IPS DF 6.9 (cell line): ENCODE measurements at regions not wholly inside any gene's neighbourhood (a gene's known extent, or its start where the extent isn't known, plus 50 kb on each side); places are given as distances from the start of the nearest gene placed in this dataset.
"Not testable (repeated sequence)": the region's sequence is repeated elsewhere in the genome, so short reads cannot be mapped to it uniquely, and the experiment has no call there.

Experiments used
- DNase-seq: peaks from one replicate; pipeline ENCODE4 v3.0.0-alpha.2; 2013; ENCODE audit warnings: low read depth, low spot score
- H3K27ac ChIP-seq: one replicate; pipeline ENCODE4 v1.5.1; 2013; ENCODE audit warnings: low read length, control low read depth
- H3K27me3 ChIP-seq: 2 replicates; pipeline ENCODE4 v1.6.1; 2013; ENCODE audit warnings: mild to moderate bottlenecking, low read length; ENCODE audit not compliant: control insufficient read depth, insufficient read depth
- H3K36me3 ChIP-seq: 2 replicates; pipeline ENCODE4 v1.6.1; 2013; ENCODE audit warnings: low read length; ENCODE audit not compliant: control insufficient read depth, insufficient read depth
- H3K4me1 ChIP-seq: 2 replicates; pipeline ENCODE4 v1.6.1; 2013; ENCODE audit warnings: low read length; ENCODE audit not compliant: control insufficient read depth, insufficient read depth
- H3K4me3 ChIP-seq: 2 replicates; pipeline ENCODE4 v1.5.1; 2013; ENCODE audit warnings: mild to moderate bottlenecking, low read length
- H3K9me3 ChIP-seq: 2 replicates; pipeline ENCODE4 v1.6.1; 2013; ENCODE audit warnings: low read length, inconsistent platforms; ENCODE audit not compliant: control insufficient read depth, insufficient read depth
- WGBS: extraction: QIAGEN DNeasy Blood & Tissue Kit; methylation state at CpG from one replicate; pipeline ENCODE4 v1.1.7; 2013; ENCODE audit warnings: mixed read lengths, missing lambda C conversion rate; ENCODE audit not compliant: insufficient read length, insufficient coverage; 5-methylcytosine and 5-hydroxymethylcytosine counted together

DNA sequence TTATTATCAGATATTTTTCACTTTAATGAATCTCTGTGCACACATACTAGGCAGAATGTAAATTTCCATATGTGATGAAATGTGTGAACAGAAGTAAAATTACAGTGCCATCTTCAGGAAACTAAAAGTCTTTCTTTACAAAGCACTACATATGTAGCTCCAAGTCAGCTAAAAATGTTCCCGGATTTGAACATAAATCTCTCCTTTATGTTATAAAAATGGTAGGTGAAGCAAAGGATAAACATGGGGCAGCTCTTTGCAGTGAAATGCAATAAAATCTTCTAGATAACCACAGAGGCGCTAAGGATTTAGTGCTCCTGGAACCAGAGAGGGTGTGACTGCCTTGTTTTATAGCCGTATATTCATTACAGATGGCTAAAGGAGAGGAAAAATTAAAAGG is 104.9 kb upstream of the C7orf33 start:
- no CpG with 5 or more reads among the region's 3 CpGs for WGBS
- Histone ChIP-seq H3K27me3 (no peaks in the 10 kb centered on the region), H3K9me3 (no peaks in the 10 kb centered on the region), H3K36me3 (no peaks in the 10 kb centered on the region), H3K27ac (no peak overlapping the region), H3K4me1 (no peaks in the 10 kb centered on the region), H3K4me3 (no peak overlapping the region)
- no peak for DNase-seq

DNA sequence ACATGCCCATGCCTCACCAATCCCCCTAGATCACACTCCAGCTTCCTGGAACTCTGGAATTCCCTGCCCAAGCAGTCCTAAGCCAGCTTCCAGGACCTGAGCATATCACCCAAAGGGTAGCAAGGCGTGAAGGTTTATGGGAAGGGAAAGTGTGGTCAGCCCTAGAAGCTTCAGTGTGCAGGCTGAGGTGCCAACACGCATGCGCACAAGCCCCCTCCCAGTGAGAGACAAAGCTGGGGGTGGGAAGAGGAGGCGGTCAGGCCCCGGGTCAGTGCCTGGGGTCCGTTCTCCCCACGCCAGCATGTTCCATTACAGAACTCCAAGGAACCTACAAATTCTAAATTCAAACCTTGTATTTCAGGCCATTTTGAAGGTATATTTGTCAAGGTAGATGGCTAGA is 103.6 kb upstream of the C7orf33 start:
- no peaks in the 10 kb centered on the region for H3K27me3 ChIP-seq

DNA sequence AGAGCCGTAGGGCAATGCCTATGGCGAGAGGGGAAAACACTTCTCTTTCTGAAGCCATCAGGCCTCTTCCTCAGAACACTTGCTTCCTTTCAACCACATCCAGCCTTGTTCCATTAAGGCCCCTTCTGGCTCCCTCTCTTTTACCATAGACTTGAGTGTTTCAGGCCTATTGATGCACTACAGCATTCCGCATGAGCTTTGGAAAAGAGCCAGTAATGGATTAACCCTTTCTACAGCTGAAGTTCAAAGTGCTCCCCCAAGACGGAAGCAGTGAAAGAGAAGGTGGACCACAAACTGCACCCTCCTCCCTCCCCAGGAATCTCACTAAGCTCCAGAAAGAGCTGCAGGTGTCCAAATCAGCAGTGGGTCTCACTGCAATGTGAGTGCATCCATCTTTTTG is 102.7 kb upstream of the C7orf33 start:
- H3K27me3 ChIP-seq: no peaks in the 10 kb centered on the region
- no peaks in the 10 kb centered on the region for H3K4me1 ChIP-seq
- no peaks in the 10 kb centered on the region for H3K9me3 ChIP-seq
- DNase-seq: no peak
- no peak overlapping the region for H3K4me3 ChIP-seq
- H3K36me3 ChIP-seq: no peaks in the 10 kb centered on the region
- H3K27ac ChIP-seq: no peak overlapping the region
- WGBS: no CpG with 5 or more reads among the region's 4 CpGs

More for the DNA sequence above, 103.6 kb upstream of the C7orf33 start:
- WGBS: no CpG with 5 or more reads among the region's 7 CpGs
- Histone ChIP-seq H3K4me3 (no peak overlapping the region), H3K36me3 (no peaks in the 10 kb centered on the region), H3K4me1 (no peaks in the 10 kb centered on the region), H3K27ac (no peak overlapping the region), H3K9me3 (no peaks in the 10 kb centered on the region)
- no peak for DNase-seq

DNA sequence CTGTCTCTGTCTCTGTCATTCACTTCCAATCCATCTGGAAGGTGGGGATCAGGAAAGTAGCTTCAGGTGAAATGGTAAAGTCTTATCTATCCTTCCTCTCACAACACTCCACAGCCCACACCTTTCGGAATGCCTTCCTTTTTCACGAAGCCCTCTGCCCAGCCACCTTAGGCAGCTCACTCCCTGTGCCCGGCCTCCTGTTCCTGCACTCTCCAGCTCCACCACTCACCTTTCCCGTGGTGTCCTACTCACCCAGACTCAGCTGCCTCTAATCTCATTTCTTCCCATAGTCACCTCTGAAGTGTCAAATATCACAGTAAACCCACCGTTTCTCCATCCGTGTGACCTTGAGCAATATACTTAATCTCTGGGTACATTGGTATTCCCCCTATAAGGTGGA is 100.9 kb upstream of the C7orf33 start:
- no peak for DNase-seq
- H3K27me3 ChIP-seq: no peaks in the 10 kb centered on the region
- H3K9me3 ChIP-seq: no peaks in the 10 kb centered on the region
- no peaks in the 10 kb centered on the region for H3K4me1 ChIP-seq
- no peak overlapping the region for H3K27ac ChIP-seq
- H3K36me3 ChIP-seq: no peaks in the 10 kb centered on the region
- WGBS: no CpG with 5 or more reads among the region's 6 CpGs
- no peak overlapping the region for H3K4me3 ChIP-seq

DNA sequence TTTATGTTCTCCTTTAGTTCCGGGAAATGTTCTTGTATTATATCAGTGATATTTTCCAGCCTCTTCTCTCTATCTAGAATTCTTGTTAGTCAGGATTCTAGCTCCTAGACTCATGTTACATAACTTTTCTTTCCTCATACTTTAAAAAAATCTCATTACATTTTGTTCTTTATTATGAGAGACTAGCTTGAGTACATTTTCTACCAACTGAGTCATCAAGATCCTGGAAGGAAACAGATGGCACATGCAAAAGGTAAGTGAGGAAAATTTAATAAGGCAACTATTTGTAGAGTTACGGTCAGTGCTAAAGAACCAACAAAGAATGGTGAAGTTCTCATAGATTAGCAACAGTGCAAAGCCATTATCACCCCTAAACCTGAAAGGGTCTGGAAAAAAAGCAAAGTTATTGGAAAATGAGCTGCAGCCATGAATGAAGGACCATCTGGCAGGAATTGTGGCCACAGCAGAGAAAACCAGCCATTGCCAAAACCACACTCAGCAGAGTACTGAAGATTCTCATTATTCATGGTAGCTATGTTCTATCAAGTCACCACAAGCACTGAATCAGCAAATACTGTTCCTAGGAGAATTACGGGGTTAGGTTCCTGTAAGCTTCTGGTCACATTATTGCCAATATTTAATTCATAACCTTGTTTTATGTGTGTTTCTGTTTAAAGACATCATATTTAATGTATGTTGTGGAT is 98.3 kb upstream of the C7orf33 start:
- H3K27ac ChIP-seq: no peak overlapping the region
- no peaks in the 10 kb centered on the region for H3K9me3 ChIP-seq
- WGBS: no CpG with 5 or more reads among the region's 3 CpGs
- H3K4me1 ChIP-seq: no peaks in the 10 kb centered on the region
- no peaks in the 10 kb centered on the region for H3K27me3 ChIP-seq
- H3K36me3 ChIP-seq: no peaks in the 10 kb centered on the region
- DNase-seq: no peak
- no peak overlapping the region for H3K4me3 ChIP-seq

DNA sequence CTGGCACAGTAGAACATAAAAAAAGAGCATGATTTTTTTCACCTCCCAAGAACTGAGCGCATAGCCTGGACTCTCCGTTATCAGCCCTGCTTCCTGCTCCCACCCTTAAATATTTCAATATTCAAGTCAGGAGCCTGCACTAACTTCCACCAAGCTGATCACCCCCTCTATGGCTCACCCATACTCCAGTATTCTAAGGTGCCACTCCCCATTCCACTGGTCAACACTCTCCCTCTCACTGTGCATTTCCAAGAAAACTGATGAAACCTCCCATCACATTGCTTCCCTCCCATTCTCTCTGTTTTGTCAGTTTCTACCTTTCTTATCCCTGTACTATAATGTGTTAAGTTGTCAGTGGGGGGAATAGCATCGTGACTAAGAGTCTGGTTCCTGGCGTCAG is 95.0 kb upstream of the C7orf33 start:
- Histone ChIP-seq H3K4me1 (no peaks in the 10 kb centered on the region), H3K9me3 (no peaks in the 10 kb centered on the region), H3K36me3 (no peaks in the 10 kb centered on the region), H3K27me3 (no peaks in the 10 kb centered on the region), H3K27ac (no peak overlapping the region), H3K4me3 (no peak overlapping the region)
- no CpG with 5 or more reads among the region's 4 CpGs for WGBS
- DNase-seq: no peak

DNA sequence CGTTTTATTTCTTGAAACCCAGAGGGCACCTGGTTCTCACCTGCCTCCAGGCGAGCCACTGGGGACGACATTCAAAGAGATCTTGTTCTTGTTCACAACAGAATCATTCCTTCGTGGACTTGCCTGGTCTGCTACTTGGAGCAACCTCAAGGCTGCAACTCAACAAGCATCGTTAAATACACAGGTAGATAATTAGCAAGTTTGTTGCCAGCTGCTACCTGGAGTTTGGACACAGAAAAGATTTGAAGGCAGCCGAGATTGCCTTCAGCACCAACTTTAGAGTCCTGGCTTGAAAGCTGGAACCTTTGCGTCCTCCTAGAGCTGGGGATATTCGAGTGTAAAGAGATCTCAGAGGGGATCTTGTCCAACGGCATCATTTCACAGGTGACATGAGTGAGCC is 89.6 kb upstream of the C7orf33 start:
- Histone ChIP-seq H3K4me1 (no peaks in the 10 kb centered on the region; the same call in 1 of the 2 replicates), H3K4me3 (no peak overlapping the region), H3K9me3 (no peaks in the 10 kb centered on the region), H3K27ac (no peak overlapping the region), H3K36me3 (no peaks in the 10 kb centered on the region), H3K27me3 (no peaks in the 10 kb centered on the region)
- no CpG with 5 or more reads among the region's 9 CpGs for WGBS
- no peak for DNase-seq

DNA sequence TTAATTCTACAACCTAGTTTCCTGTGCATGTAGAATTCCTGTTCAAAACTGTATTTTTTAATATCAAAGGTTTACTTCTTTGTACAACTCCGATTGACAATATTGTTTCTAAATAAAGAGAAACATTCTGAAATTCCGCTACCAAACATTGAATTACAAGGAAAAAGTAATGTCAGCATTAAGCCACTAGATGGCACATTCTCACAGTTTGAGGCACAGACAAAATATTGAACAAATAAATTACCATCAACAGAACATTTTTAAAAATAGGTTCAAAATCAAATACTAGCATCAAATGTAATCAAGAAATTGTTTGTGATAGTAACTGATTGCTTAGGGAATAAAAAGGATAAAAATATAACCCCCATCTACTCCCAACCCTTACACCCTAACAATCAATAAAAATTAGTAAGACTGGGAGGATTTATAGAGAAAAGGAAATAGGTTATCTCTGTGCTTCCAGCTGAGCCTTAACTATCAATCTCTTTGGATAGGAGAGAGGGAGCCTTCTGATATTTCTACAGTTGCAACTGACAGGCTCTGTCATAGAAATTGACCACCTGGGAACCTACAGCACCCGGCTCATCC is 86.6 kb upstream of the C7orf33 start:
- H3K27me3 ChIP-seq: no peaks in the 10 kb centered on the region
- H3K27ac ChIP-seq: no peak overlapping the region
- no peak for DNase-seq
- no peaks in the 10 kb centered on the region for H3K36me3 ChIP-seq
- no peaks in the 10 kb centered on the region; the same call in 1 of the 2 replicates for H3K4me1 ChIP-seq
- no peaks in the 10 kb centered on the region for H3K9me3 ChIP-seq
- H3K4me3 ChIP-seq: no peak overlapping the region
- no CpG with 5 or more reads among the region's 3 CpGs for WGBS

DNA sequence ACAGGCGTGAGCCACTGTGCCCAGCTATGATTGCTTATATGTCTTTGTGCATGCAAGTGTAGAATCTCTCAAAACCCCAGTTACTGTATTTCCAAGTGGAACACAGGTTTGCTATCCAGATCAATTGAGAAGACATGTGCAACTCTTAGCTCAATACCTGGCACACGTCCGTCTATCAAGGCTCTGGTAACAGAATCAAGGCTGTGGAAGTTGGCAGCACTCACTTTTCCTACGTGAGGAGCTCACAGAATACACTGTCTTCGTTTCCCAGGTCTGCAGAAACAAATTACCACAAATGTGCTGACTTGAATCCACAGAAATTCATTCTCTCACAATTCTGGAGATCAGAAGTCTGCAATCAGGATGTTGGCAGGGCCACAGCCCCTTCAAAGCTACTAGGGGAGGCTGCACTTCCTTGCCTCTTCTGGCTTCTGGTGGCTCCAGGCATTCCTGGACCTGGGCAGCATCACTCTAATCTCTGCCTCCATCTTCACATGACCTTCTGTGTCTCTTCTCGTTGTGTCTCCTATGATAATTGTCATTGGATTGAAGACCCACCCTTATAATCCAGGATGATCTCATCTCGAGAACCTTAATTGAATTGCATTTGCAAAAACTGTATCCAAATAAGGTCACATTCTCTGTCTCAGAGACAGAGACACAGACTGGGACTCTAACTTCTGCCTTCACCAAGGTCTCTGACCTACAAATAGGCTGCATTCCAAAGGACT is 84.8 kb upstream of the C7orf33 start:
- Histone ChIP-seq H3K27me3 (no peaks in the 10 kb centered on the region), H3K27ac (no peak overlapping the region), H3K4me1 (no peaks in the 10 kb centered on the region; the same call in 1 of the 2 replicates), H3K4me3 (no peak overlapping the region), H3K9me3 (no peaks in the 10 kb centered on the region), H3K36me3 (no peaks in the 10 kb centered on the region)
- no CpG with 5 or more reads among the region's 7 CpGs for WGBS
- DNase-seq: no peak

DNA sequence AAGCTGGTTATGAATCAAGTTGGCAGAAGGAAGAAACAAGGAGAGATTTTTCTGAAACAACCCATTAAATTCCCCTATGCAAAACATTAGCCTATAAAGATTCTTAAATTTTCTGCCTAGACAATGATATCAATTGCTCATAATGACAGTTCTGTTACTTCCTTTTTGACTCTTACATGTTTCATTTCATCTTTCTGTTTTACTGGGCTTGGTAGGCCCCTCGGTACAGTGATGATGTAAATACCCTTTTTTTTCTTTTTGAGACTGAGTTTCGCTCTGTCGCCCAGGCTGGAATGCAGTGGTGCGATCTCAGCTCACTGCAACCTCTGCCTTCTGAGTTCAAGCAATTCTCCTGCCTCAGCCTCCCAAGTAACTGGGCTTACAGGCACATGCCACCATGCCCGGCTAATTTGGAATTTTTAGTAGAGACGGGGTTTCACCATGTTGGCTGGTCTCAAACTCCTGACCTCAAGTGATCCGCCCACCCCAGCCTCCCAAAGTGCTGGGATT is 83.4 kb upstream of the C7orf33 start:
- H3K4me1 ChIP-seq, H3K36me3 ChIP-seq, H3K27me3 ChIP-seq, H3K4me3 ChIP-seq, H3K9me3 ChIP-seq, H3K27ac ChIP-seq, DNase-seq: not testable (repeated sequence)
- WGBS: no CpG with 5 or more reads among the region's 7 CpGs
